IPS DF 6.9 (cell line): ENCODE measurements at regions not wholly inside any gene's neighbourhood (a gene's known extent, or its start where the extent isn't known, plus 50 kb on each side); places are given as distances from the start of the nearest gene placed in this dataset.

Source experiments
- DNase-seq: peaks from one replicate; pipeline ENCODE4 v3.0.0-alpha.2; 2013; ENCODE audit warnings: low read depth, low spot score
- H3K27ac ChIP-seq: one replicate; pipeline ENCODE4 v1.5.1; 2013; ENCODE audit warnings: low read length, control low read depth
- H3K27me3 ChIP-seq: 2 replicates; pipeline ENCODE4 v1.6.1; 2013; ENCODE audit warnings: mild to moderate bottlenecking, low read length; ENCODE audit not compliant: control insufficient read depth, insufficient read depth
- H3K36me3 ChIP-seq: 2 replicates; pipeline ENCODE4 v1.6.1; 2013; ENCODE audit warnings: low read length; ENCODE audit not compliant: control insufficient read depth, insufficient read depth
- H3K4me1 ChIP-seq: 2 replicates; pipeline ENCODE4 v1.6.1; 2013; ENCODE audit warnings: low read length; ENCODE audit not compliant: control insufficient read depth, insufficient read depth
- H3K4me3 ChIP-seq: 2 replicates; pipeline ENCODE4 v1.5.1; 2013; ENCODE audit warnings: mild to moderate bottlenecking, low read length
- H3K9me3 ChIP-seq: 2 replicates; pipeline ENCODE4 v1.6.1; 2013; ENCODE audit warnings: low read length, inconsistent platforms; ENCODE audit not compliant: control insufficient read depth, insufficient read depth
- WGBS: extraction: QIAGEN DNeasy Blood & Tissue Kit; methylation state at CpG from one replicate; pipeline ENCODE4 v1.1.7; 2013; ENCODE audit warnings: mixed read lengths, missing lambda C conversion rate; ENCODE audit not compliant: insufficient read length, insufficient coverage; 5-methylcytosine and 5-hydroxymethylcytosine counted together

DNA sequence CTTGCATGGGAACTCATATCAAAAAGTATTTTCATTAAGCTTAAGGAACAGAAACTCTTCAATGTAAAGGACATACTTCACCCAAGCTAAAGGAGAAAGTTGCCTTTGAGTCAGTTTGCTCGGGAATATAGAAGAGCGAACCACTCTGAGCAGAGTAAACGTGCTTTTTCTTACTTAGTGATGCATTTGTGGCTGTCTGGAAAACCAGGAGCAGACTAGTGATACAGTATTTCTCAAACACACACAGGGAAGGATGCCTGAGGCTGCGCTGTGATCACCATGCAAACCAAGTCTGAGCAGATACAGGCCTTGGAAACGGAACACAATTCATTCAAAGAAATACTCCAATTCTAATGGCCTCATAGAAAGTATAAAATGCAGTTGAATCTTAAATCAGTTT, 121.0 kb upstream of the CDIN1 start:
- Histone ChIP-seq H3K4me3 (no peak overlapping the region), H3K27ac (no peak overlapping the region), H3K9me3 (no peaks in the 10 kb centered on the region), H3K4me1 (no peaks in the 10 kb centered on the region), H3K27me3 (no peaks in the 10 kb centered on the region), H3K36me3 (no peaks in the 10 kb centered on the region)
- no CpG with 5 or more reads among the region's 5 CpGs for WGBS
- DNase-seq = no peak

DNA sequence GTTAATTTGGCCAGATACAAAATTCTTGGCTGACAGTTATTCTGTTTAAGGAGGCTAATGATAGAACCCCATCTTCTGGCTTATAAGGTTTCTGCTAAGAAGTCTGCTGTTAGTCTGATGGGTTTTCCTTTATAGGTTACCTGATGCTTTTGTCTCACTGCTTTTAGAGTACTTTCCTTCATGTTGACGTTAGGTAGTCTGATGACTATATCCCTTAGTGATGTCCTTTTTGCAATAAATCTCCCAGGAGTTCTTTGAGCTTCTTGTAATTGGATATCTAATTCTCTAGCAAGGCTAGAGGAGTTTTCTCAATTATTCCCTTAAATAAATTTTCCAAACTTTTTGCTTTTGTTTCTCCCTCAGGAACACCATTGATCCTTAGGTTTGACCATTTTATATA, 114.1 kb upstream of the CDIN1 start:
- Histone ChIP-seq H3K4me1 (no peaks in the 10 kb centered on the region), H3K4me3 (no peak overlapping the region), H3K9me3 (no peaks in the 10 kb centered on the region), H3K27me3 (no peaks in the 10 kb centered on the region), H3K36me3 (no peaks in the 10 kb centered on the region), H3K27ac (no peak overlapping the region)
- no CpG with 5 or more reads among the region's 1 CpG for WGBS
- no peak for DNase-seq

DNA sequence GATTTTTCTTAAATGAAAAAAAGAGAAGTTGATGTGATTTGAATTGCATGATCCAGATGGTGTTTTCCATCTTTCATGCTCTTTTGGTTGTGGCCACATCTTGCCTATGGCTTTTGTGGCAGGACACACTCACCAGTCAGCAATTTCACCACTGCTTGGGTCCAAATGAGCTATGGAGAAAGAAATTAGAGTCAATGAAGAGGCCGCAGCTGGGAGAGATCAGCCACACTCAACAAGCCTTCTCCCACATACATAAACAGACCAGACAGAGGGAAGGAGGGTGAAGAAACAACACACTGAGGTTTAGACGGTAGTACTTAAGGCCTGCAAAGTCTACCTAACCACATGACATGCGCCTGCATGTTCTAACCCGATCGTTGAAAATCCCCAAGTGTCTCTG, 110.7 kb upstream of the CDIN1 start:
- Histone ChIP-seq H3K27ac (no peak overlapping the region), H3K9me3 (no peaks in the 10 kb centered on the region), H3K4me3 (no peak overlapping the region), H3K4me1 (no peaks in the 10 kb centered on the region), H3K36me3 (no peaks in the 10 kb centered on the region), H3K27me3 (no peaks in the 10 kb centered on the region)
- WGBS = no CpG with 5 or more reads among the region's 5 CpGs
- no peak for DNase-seq

GRCh38 chr15:36469311-36469966, 110.0 kb upstream of the CDIN1 start:
- Histone ChIP-seq H3K9me3 (no peaks in the 10 kb centered on the region), H3K27me3 (no peaks in the 10 kb centered on the region), H3K36me3 (no peaks in the 10 kb centered on the region), H3K4me3 (no peak overlapping the region), H3K4me1 (no peaks in the 10 kb centered on the region), H3K27ac (no peak overlapping the region)
- no peak for DNase-seq
- no CpG with 5 or more reads among the region's 7 CpGs for WGBS

GRCh38 chr15:36472672-36473071, 106.8 kb upstream of the CDIN1 start:
- H3K4me1 ChIP-seq = no peaks in the 10 kb centered on the region
- H3K27ac ChIP-seq = no peak overlapping the region
- no peaks in the 10 kb centered on the region for H3K27me3 ChIP-seq
- no peak for DNase-seq
- no peaks in the 10 kb centered on the region for H3K36me3 ChIP-seq
- H3K4me3 ChIP-seq = no peak overlapping the region
- no peaks in the 10 kb centered on the region for H3K9me3 ChIP-seq
- WGBS = no CpG with 5 or more reads among the region's 3 CpGs

- Histone ChIP-seq H3K27ac (no peak overlapping the region), H3K4me3 (no peak overlapping the region), H3K4me1 (no peaks in the 10 kb centered on the region), H3K27me3 (no peaks in the 10 kb centered on the region), H3K36me3 (no peaks in the 10 kb centered on the region), H3K9me3 (no peaks in the 10 kb centered on the region)
- no CpG with 5 or more reads among the region's 2 CpGs for WGBS
- DNase-seq = no peak
Measured at GRCh38 chr15:36478561-36478960, 100.9 kb upstream of the CDIN1 start.

DNA sequence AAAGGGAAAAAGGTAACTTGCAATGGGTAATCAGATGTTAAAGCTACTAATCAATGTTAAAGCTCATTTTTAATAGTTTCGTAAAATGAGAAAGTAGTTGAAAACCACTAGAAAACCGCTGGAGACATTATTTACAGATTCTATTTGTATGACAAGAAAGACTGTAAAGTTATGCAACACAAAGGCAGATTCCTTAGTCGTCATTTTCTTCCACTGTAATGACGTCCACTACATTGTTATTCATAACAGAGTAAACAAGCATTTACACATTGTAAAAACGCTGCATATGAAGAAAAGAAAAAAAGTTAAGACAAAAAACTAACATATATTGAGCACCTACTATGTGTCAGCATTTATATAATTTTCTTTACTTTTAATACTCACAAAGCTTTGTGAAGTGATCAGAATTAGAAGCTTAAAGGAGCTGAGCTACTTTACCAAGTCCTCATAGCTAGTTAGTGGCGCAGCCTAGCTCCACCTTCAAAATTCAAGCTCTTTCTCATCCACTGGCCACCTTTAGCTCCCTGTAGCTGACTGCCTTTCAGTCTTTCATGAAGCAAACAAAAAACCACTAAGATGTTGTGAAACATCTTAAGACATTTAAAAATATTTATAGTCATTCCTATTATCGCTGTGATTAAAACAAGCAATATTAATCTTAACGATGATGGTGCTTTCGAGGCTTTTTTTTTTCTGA, 100.1 kb upstream of the CDIN1 start:
- no peaks in the 10 kb centered on the region for H3K4me1 ChIP-seq
- WGBS = no CpG with 5 or more reads among the region's 9 CpGs
- no peaks in the 10 kb centered on the region for H3K27me3 ChIP-seq
- DNase-seq = no peak
- H3K4me3 ChIP-seq = no peak overlapping the region
- no peaks in the 10 kb centered on the region for H3K9me3 ChIP-seq
- H3K36me3 ChIP-seq = no peaks in the 10 kb centered on the region
- H3K27ac ChIP-seq = no peak overlapping the region

DNA sequence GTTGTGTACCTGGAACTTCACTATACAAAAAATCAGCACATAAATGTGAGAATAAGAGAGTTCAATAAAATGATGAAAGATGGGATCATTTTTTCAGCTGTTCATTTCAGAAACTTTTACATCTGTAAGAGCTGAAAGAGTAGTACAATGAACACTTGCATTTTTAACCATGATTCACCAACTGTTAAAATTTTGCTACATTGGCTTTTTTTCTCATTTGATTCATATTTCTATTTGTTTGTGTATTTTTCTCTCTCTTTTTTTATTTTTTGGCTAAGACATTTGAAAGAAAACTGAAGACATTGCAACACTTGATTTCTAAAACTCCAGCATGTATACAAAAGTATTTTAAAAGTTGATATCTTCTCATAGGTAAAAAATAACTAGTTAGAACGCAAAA, 98.3 kb upstream of the CDIN1 start:
- H3K27me3 ChIP-seq = no peaks in the 10 kb centered on the region
- H3K4me3 ChIP-seq = no peak overlapping the region
- no peak overlapping the region for H3K27ac ChIP-seq
- no CpG with 5 or more reads among the region's 1 CpG for WGBS
- no peaks in the 10 kb centered on the region for H3K36me3 ChIP-seq
- DNase-seq = no peak
- no peaks in the 10 kb centered on the region for H3K4me1 ChIP-seq
- H3K9me3 ChIP-seq = no peaks in the 10 kb centered on the region

DNA sequence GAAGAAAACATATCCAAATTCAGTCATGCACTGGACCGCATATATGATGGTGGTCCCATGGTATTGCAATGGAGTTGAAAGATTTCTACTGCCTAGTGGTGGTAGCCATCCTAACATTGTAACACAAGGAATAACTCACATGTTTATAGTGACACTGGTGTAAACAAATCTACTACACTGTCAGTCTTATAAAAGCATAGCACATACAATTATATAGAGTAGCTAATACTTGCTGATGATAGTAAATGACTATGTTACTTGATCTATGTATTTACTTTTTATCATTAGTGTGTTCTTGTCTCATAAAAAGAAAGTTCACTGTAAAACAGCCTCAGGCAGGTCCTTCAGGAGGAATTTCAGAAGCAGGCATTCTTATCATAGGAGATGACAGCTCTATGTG, 96.0 kb upstream of the CDIN1 start:
- H3K4me3 ChIP-seq = no peak overlapping the region
- WGBS = no CpG with 5 or more reads among the region's 1 CpG
- H3K27me3 ChIP-seq = no peaks in the 10 kb centered on the region
- H3K9me3 ChIP-seq = no peaks in the 10 kb centered on the region
- H3K27ac ChIP-seq = no peak overlapping the region
- H3K36me3 ChIP-seq = no peaks in the 10 kb centered on the region
- no peak for DNase-seq
- no peaks in the 10 kb centered on the region for H3K4me1 ChIP-seq

DNA sequence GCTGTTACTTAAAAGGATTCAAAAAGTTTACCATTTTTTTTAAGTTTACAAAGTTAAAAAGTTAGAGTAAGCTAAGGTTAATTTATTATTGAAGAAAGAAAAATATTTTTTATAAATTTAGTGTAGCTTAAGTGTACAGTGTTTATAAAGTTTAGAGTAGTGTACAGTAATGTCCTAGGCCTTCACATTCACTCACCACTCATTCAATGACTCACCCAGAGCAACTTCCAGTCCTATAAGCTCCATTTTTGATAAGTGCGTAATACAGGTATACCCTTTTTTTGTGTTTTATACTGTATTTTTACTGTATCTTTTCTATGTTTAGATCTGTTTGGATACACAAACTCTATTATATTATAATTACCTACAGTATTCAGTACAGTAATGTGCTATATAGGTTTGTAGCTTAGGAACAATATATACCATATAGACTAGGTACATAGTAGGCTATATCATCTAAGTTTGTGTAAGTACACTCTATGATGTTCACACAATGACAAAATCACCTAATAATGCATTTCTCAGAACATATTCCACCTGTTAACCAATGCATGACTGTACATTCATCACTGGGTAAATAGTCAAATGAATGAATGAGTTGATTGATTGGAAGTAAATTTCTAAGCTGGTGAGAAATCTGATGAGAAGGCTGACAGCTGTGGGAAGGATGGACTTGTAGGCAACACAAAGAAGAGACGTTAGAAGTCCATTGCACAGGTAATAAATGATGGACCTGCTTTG, 95.2 kb upstream of the CDIN1 start:
- no peak overlapping the region for H3K27ac ChIP-seq

More for the DNA sequence above, 95.2 kb upstream of the CDIN1 start:
- no peak for DNase-seq
- no peaks in the 10 kb centered on the region for H3K27me3 ChIP-seq
- H3K9me3 ChIP-seq = no peaks in the 10 kb centered on the region
- no peaks in the 10 kb centered on the region for H3K4me1 ChIP-seq
- H3K4me3 ChIP-seq = no peak overlapping the region
- no CpG with 5 or more reads among the region's 2 CpGs for WGBS
- no peaks in the 10 kb centered on the region for H3K36me3 ChIP-seq
